Loucy (cell line): ENCODE measurements at regions not wholly inside any gene's neighbourhood (a gene's known extent, or its start where the extent isn't known, plus 50 kb on each side); places are given as distances from the start of the nearest gene placed in this dataset.

Source experiments
- CTCF ChIP-seq: fragments of 200-600 bp; sonication (generic); conservative IDR thresholded peaks from 2 replicates; pipeline ENCODE4 v1.5.1; 2014; ENCODE audit warnings: mild to moderate bottlenecking, antibody characterized with exemption, low read length
- EZH2phosphoT487 ChIP-seq: fragments of 200-600 bp; IDR thresholded peaks from 2 replicates; pipeline ENCODE4 v1.6.1; 2018; ENCODE audit warnings: antibody characterized with exemption, mild to moderate bottlenecking, moderate library complexity, borderline replicate concordance

GRCh38 chr9:104304925-104305324 lies 199.1 kb upstream of the OR13F1 start:
- TF ChIP-seq CTCF (no peak), EZH2phosphoT487 (no peak)
